Adipocyte (in vitro differentiated cells): ENCODE measurements at regions not wholly inside any gene's neighbourhood (a gene's known extent, or its start where the extent isn't known, plus 50 kb on each side); places are given as distances from the start of the nearest gene placed in this dataset.
A peak's percentile ranks its signal among the peaks of the same experiment; 100 is the strongest.

ENCODE experiments used
- DNase-seq: peaks from one replicate; pipeline ENCODE4 v3.0.0-alpha.2; 2015; ENCODE audit warnings: low read depth
- H3K27me3 ChIP-seq: replicated peaks from 2 replicates; pipeline ENCODE4 v1.7.0; 2013; ENCODE audit warnings: mild to moderate bottlenecking, low read length, moderate library complexity; ENCODE audit not compliant: control insufficient read depth, insufficient read depth
- H3K36me3 ChIP-seq: 2 replicates; pipeline ENCODE4 v1.7.0; 2013; ENCODE audit warnings: low read length, mild to moderate bottlenecking, moderate library complexity; ENCODE audit not compliant: control insufficient read depth, insufficient read depth, severe bottlenecking
- H3K4me1 ChIP-seq: 2 replicates; pipeline ENCODE4 v1.7.0; 2013; ENCODE audit warnings: mild to moderate bottlenecking, low read length, moderate library complexity; ENCODE audit not compliant: control insufficient read depth, insufficient read depth
- H3K4me3 ChIP-seq: 2 replicates; pipeline ENCODE4 v1.7.0; 2013; ENCODE audit warnings: mild to moderate bottlenecking, low read length, moderate library complexity
- H3K9ac ChIP-seq: 2 replicates; pipeline ENCODE4 v1.7.0; 2013; ENCODE audit warnings: mild to moderate bottlenecking, low read length, moderate library complexity
- H3K9me3 ChIP-seq: 2 replicates; pipeline ENCODE4 v1.7.0; 2013; ENCODE audit warnings: mild to moderate bottlenecking, low read length, moderate library complexity; ENCODE audit not compliant: control insufficient read depth

DNA sequence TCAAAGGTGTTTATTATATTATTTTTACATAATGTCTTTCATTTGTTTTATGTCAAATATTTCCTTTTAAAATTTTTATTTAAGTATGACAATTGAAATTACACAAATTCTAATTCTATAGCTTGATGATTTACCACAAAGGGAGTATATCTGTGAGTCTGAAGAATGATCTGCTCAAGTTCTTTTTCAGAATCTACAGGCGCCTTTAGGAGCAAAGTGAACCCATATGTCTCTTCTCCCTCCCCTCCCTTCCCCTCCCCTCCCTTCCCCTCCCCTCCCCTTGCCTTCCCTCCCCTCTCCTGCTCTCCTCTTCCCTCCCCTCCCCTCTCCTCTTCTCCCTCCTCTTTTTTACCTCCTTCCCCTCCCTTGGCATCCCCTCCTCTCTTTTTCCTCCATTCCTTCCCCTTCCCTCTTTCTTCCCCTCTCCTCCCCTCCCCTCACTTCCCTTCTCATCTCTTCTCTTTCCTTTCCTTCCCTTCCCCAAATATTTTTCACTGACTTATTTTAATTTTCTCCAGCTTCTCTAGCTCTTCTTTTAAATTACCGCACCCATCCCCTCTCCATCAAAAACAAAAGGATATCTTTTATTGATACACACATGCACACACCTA is 495.3 kb upstream of the PIK3R1 start:
- Histone ChIP-seq H3K27me3 (no peaks in the 10 kb centered on the region), H3K36me3 (no peaks in the 10 kb centered on the region), H3K9ac (no peak overlapping the region), H3K4me1 (no peaks in the 10 kb centered on the region), H3K9me3 (no peaks in the 10 kb centered on the region), H3K4me3 (no peak overlapping the region)
- no peak for DNase-seq

DNA sequence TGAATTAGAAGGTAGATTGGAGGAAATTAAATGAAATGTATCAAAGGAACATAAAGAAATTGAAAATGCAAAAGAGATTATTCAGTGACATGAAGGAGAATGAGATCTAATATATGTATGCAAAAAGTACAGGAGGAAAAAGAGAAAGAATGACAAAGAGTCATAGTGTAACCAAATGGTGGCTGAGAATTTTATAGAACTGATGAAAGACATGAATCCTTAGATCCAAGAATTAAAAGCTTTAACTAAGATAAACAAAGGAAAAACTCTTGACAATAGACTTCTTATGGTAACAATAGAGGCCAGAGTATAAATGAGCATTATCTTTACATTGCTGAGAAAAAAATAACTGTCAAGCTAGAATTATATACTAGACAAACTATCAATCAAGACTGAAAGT is 505.4 kb upstream of the CD180 start:
- no peak overlapping the region for H3K4me3 ChIP-seq
- no peaks in the 10 kb centered on the region for H3K36me3 ChIP-seq
- H3K27me3 ChIP-seq: no peaks in the 10 kb centered on the region
- H3K9ac ChIP-seq: no peak overlapping the region
- DNase-seq: no peak
- H3K4me1 ChIP-seq: no peaks in the 10 kb centered on the region
- peaks cover 22% of the 10 kb centered on the region for H3K9me3 ChIP-seq

DNA sequence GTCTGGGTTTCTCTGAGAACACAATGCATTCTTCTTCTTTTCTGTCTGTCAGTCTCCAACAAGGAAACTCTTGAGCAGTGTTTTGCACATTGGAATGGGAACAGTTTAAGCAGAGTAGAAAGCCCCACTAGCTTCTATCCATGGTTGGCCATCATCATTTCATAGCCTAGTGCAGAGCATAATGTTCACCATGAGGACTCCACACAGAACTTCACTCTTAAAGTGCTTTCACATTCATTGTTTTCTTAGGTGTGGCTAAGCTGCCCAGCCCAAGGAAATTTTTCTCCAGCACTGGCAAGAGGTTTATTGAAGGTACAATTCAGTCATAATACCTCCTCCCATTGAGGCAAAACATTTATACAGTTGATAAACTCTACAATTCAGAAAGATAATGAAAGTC is 503.0 kb upstream of the CD180 start:
- Histone ChIP-seq H3K27me3 (no peaks in the 10 kb centered on the region), H3K9me3 (peaks cover 22% of the 10 kb centered on the region), H3K4me1 (peaks cover 12% of the 10 kb centered on the region), H3K36me3 (no peaks in the 10 kb centered on the region), H3K4me3 (no peak overlapping the region), H3K9ac (no peak overlapping the region)
- no peak for DNase-seq

DNA sequence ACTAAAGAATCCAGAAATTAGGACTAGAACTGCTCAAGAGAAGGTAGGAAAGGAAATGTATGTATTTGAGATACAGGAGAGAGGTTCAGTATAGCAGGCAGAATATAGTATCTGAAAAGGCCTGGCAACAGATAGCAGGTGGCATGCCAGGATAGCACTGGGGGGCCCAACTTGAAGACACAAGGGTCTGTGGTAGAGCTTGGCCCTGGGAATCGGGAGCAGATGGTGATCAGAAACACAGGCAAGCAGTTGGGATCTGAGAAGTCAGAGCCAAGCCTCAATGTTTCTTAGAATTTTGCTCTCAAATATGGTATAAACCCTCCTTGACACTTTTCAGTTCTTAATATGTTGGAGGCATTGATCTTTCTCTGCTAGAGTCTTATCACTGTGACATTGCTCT is 499.8 kb upstream of the CD180 start:
- no peaks in the 10 kb centered on the region for H3K27me3 ChIP-seq
- peaks cover 24% of the 10 kb centered on the region for H3K4me1 ChIP-seq
- peaks cover 1% of the 10 kb centered on the region for H3K9me3 ChIP-seq
- H3K4me3 ChIP-seq: no peak overlapping the region
- H3K9ac ChIP-seq: no peak overlapping the region
- no peaks in the 10 kb centered on the region for H3K36me3 ChIP-seq
- DNase-seq: no peak

DNA sequence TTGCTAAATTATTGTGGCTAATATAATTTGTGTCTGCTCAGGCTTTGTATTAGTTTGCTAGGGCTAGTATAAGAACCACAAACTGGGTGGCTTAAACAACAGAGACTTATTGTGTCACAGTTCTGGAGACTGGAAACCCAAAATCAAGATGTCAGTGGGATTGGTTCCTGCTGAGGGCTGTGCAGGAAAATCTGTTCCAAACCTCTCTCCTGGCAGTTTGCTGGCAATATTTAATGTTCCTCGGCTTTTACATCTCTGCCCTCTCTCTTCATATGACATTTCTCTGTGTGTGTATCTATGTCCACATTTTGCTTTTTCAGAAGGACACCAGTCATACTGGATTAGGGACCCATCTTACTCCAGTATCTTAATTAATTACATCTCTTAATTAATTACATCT is 498.8 kb upstream of the CD180 start:
- no peak for DNase-seq
- Histone ChIP-seq H3K9ac (no peak overlapping the region), H3K4me1 (peaks cover 24% of the 10 kb centered on the region)

DNA sequence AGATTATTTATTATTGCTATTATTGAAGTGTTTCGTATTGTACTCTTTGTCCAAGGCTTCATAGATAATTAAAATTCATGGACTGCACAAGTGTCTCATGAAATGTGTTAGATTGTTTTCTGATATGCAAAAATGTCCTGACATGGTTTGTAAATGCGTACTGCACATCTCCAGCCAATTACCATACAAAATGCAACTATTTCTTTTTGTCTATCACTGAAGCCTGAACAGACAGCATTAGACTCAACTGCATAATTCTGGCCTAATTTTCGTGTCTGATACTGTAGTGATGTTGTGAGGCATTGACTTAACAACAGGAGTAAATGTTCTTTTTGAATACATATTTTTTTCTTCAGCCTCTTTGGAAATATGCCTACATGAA is 498.2 kb upstream of the CD180 start:
- DNase-seq: no peak
- Histone ChIP-seq H3K9ac (peak overlapping the region; percentile 24), H3K4me1 (peaks cover 24% of the 10 kb centered on the region), H3K27me3 (no peaks in the 10 kb centered on the region), H3K9me3 (no peaks in the 10 kb centered on the region), H3K36me3 (no peaks in the 10 kb centered on the region), H3K4me3 (peak overlapping the region; percentile 31)

More for the DNA sequence above, 498.8 kb upstream of the CD180 start:
- Histone ChIP-seq H3K9me3 (no peaks in the 10 kb centered on the region), H3K27me3 (no peaks in the 10 kb centered on the region), H3K4me3 (no peak overlapping the region), H3K36me3 (no peaks in the 10 kb centered on the region)

DNA sequence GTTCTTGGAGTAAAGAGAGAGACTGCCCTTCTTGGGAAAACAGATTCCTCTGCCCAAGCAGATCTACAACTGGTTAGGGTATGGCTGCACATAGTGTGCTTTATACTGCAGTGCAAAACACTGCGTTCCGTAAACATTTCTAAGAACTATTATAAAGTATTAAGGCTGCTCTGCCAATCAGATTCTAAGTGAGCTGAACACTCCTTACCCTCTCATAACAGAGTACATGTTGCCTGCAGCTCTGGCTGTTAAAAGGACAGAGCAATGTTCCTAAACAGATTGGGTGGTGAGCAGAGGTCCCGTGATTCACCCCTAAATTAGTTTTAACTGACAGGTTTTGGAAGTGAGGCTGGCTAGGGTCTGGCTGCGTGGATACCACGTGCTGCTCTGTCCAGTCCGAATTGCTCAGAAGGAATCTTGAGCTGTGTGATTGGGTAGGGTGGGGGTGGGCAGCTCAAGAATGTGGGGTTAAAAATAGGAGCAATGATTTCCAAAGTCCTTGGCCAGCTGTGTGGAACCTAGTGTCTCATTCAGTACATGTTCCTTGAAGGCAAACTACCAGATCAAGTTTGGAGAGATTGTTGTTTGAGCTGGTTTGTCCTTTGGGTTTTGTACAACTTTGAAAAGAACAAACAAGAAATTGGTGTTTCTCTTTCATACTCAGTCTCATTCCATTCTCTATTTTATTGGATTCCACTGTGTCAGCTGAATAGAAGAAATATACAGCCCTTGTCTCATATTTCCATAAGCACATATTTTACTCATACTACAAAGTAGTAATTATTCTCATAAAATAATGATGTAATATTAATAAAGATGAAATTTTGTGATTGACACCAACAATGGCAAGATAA is 497.6 kb upstream of the CD180 start:
- Histone ChIP-seq H3K4me1 (peaks cover 24% of the 10 kb centered on the region), H3K9ac (peak overlapping the region; percentile 55), H3K36me3 (no peaks in the 10 kb centered on the region), H3K27me3 (no peaks in the 10 kb centered on the region), H3K9me3 (no peaks in the 10 kb centered on the region), H3K4me3 (peak overlapping the region; percentile 52)
- peak; percentile 39 for DNase-seq

DNA sequence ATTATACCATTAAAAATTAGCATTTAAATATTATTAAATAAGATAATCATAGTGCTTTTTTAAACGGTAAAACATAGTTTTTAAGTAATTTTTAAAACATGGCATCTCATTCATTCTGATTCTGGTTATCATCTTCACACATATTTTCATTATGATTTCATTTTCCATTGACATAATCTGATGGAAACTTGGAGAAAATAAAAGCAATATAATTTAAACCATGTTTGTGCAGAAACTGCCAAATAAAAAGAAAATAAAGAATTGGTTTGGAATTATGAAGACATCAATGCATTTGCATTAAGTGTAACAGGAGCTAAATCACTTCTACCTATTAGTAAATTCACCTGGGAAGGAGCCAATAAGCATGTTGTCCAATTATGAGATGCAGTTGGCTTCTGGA is 490.1 kb upstream of the CD180 start:
- H3K9ac ChIP-seq: no peak overlapping the region
- H3K27me3 ChIP-seq: no peaks in the 10 kb centered on the region
- no peaks in the 10 kb centered on the region for H3K36me3 ChIP-seq
- no peak for DNase-seq
- H3K4me3 ChIP-seq: no peak overlapping the region
- no peaks in the 10 kb centered on the region for H3K4me1 ChIP-seq
- H3K9me3 ChIP-seq: no peaks in the 10 kb centered on the region

DNA sequence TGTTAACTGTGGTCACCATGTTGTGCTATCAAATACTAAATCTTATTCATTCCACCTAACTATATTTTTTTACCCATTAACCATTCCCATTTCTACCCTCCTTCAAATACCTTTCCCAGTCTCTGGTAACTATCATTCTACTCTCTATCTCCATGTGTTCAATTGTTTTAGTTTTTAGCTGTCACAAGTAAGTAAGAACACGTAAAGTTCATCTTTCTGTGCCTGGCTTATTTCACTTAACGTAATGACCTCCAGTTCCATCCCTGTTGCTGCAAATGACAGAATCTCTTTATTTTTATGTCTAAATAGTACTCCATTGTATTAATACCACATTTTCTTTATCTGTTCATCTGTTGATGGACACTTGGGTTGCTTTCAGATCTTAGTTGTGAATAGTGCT is 485.1 kb upstream of the CD180 start:
- peaks cover 11% of the 10 kb centered on the region for H3K4me1 ChIP-seq
- no peak overlapping the region for H3K4me3 ChIP-seq
- H3K27me3 ChIP-seq: no peaks in the 10 kb centered on the region
- H3K36me3 ChIP-seq: no peaks in the 10 kb centered on the region
- H3K9me3 ChIP-seq: no peaks in the 10 kb centered on the region
- no peak overlapping the region for H3K9ac ChIP-seq
- DNase-seq: no peak

DNA sequence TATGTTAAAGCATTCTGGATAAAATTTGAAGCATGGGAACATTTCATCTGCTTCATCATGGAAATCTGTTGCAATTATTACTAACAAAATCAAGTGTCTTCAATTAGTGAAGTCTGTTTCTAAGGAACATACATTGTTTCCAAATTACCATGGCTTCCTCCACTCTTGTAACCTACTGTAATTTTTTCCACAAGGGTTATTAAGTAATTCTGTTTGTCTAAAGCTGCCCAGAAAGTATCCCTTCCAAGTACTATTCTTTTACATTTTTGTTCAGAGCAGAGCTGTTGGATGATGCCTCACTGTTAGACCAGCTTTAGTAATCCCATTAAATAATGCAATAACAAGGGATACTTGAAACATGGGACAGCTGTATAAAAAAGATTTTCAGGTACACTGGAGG is 483.5 kb upstream of the CD180 start:
- peak; percentile 89 for DNase-seq
- no peaks in the 10 kb centered on the region for H3K27me3 ChIP-seq
- H3K4me1 ChIP-seq: peaks cover 11% of the 10 kb centered on the region
- H3K4me3 ChIP-seq: no peak overlapping the region
- H3K9ac ChIP-seq: no peak overlapping the region
- no peaks in the 10 kb centered on the region for H3K36me3 ChIP-seq
- H3K9me3 ChIP-seq: no peaks in the 10 kb centered on the region

DNA sequence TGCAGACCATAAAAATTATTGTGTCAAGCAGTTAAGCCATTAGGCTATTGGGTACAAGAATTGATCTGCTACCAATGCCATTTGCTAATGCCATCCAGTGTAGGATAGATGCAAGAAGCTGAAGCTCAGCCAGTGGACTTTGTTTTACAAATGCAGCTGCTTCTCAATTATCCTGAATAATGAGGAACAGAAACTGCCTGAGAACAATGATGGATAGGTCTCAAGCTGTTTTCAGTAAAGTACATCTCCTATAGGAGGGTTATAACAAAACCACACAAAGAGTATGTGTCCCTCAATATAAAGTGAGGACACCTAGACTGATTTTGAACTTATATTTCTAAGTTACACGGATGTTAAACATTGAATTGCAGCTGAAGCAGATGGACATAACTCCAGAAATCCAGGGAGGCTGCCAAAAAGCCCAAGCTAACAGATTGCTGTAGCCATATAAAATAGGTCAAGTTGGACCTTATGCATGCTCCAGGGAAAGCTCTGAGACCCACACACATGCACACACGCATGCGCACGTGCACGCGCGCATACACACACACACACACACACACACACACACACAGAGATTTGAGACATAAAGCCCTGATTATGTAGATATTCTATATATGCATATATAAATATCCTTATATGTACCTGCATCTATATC is 482.7 kb upstream of the CD180 start:
- DNase-seq: peak; percentile 18
- Histone ChIP-seq H3K9me3 (no peaks in the 10 kb centered on the region), H3K4me1 (peaks cover 11% of the 10 kb centered on the region), H3K4me3 (no peak overlapping the region), H3K36me3 (no peaks in the 10 kb centered on the region), H3K27me3 (no peaks in the 10 kb centered on the region), H3K9ac (no peak overlapping the region)
